CD4-positive, CD25-positive, alpha-beta regulatory T cell (primary cell): ENCODE measurements at regions not wholly inside any gene's neighbourhood (a gene's known extent, or its start where the extent isn't known, plus 50 kb on each side); places are given as distances from the start of the nearest gene placed in this dataset.

Source experiments
- ATAC-seq, 2 donors: fragments of 150-1000 bp; cut with Tn5 transposase; one replicate each; pipeline ENCODE4 v1.10.0; 2021; ENCODE audit warnings: low read depth in 2 of 2, moderate number of reproducible peaks in 2 of 2, moderate library complexity in 1 of 2
- DNase-seq, 3 donors: peaks; one replicate each; pipeline versions ENCODE4 v3.0.0 to v3.0.0-alpha.2; 2012 to 2022; ENCODE audit warnings: mixed read lengths in 1 of 3
- H3K27ac ChIP-seq: one replicate; pipeline ENCODE4 v1.7.0; 2013; ENCODE audit warnings: mild to moderate bottlenecking, low read length; ENCODE audit not compliant: insufficient read depth, poor library complexity, severe bottlenecking
- H3K27me3 ChIP-seq: one replicate; pipeline ENCODE4 v1.7.0; 2013; ENCODE audit warnings: low read length; ENCODE audit not compliant: control insufficient read depth, insufficient read depth
- H3K36me3 ChIP-seq: one replicate; pipeline ENCODE4 v1.7.0; 2013; ENCODE audit warnings: mild to moderate bottlenecking, low read length, moderate library complexity; ENCODE audit not compliant: control insufficient read depth, insufficient read depth
- H3K4me1 ChIP-seq: 2 replicates; pipeline ENCODE4 v1.7.0; 2013; ENCODE audit warnings: mild to moderate bottlenecking, low read length; ENCODE audit not compliant: insufficient read depth, control insufficient read depth, poor library complexity, severe bottlenecking
- H3K4me3 ChIP-seq: one replicate; pipeline ENCODE4 v1.7.0; 2013; ENCODE audit warnings: low read depth, mild to moderate bottlenecking, low read length, moderate library complexity
- H3K9me3 ChIP-seq, 2 experiments: 1 replicate in 1 of 2; 2 replicates in 1 of 2; pipeline ENCODE4 v1.7.0; 2013; ENCODE audit warnings: low read length in 2 of 2, mild to moderate bottlenecking in 1 of 2, moderate library complexity in 1 of 2; ENCODE audit not compliant: control insufficient read depth in 2 of 2
- H3K27ac Mint-ChIP-seq, 3 donors: one replicate each; pipeline ENCODE4 v1.8.0; 2020 to 2022; ENCODE audit warnings: mild to moderate bottlenecking in 3 of 3, mixed read lengths in 3 of 3, moderate library complexity in 2 of 3
- H3K27me3 Mint-ChIP-seq: one replicate; pipeline ENCODE4 v1.8.0; 2022; ENCODE audit warnings: mild to moderate bottlenecking, mixed read lengths
- H3K36me3 Mint-ChIP-seq: one replicate; pipeline ENCODE4 v1.8.0; 2020; ENCODE audit warnings: mixed read lengths
- H3K4me1 Mint-ChIP-seq, 4 donors: one replicate each; pipeline ENCODE4 v1.8.0; 2020 to 2022; ENCODE audit warnings: mixed read lengths in 4 of 4, mild to moderate bottlenecking in 1 of 4
- H3K4me3 Mint-ChIP-seq, 4 donors: one replicate each; pipeline ENCODE4 v1.8.0; 2020 to 2022; ENCODE audit warnings: mild to moderate bottlenecking in 4 of 4, mixed read lengths in 4 of 4, moderate library complexity in 3 of 4
- H3K9me3 Mint-ChIP-seq, 7 donors: one replicate each; pipeline ENCODE4 v1.8.0; 2020 to 2022; ENCODE audit warnings: mixed read lengths in 7 of 7, mild to moderate bottlenecking in 3 of 7, moderate library complexity in 2 of 7

DNA sequence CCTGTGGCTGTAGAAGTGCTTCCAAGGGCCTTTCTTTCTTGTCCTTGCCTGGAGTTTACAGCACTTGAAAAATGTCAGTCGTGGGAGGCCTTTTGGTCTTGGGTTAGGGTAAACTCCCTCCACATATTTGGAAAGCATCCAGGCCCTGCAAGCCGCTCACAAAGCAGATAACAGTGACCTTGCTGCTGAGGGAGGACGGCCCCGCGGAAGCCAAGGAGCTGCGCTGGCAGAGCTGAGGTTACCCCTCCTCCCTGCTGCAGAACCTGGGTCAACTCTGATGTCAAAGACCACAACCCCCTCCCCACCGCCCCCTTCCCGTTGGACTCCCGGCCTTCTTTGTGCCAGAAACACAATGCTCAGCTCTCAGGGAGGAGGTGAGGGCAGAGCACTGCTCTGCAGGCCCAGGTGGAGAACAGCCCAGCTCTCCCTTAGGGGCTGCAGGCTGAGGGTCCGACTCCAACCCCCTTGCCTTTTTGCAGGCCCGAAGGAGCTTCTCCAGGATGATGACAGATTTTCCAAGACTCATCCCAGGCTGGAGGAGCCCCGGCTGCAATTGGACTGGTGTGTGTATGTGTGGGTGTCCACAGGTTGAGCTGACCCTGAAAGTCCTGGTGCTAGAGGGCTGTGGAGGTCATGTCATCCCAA is 957.6 kb upstream of the ZNF722 start:
- no peaks in the 10 kb centered on the region for H3K4me1 Mint-ChIP-seq
- Histone ChIP-seq H3K27me3 (no peaks in the 10 kb centered on the region), H3K4me3 (no peak overlapping the region), H3K9me3 (peaks cover 4 to 49% of the 10 kb centered on the region in 2 experiments), H3K36me3 (no peaks in the 10 kb centered on the region), H3K4me1 (no peaks in the 10 kb centered on the region), H3K27ac (no peak overlapping the region)
- H3K9me3 Mint-ChIP-seq, result peaks cover 4 to 57% (median 8%) of the 10 kb centered on the region in 7 donors
- no peaks in the 10 kb centered on the region for H3K27me3 Mint-ChIP-seq
- H3K4me3 Mint-ChIP-seq, result no peak overlapping the region
- no peak for ATAC-seq
- H3K36me3 Mint-ChIP-seq, result no peaks in the 10 kb centered on the region
- H3K27ac Mint-ChIP-seq, result no peak overlapping the region
- no peak for DNase-seq

GRCh38 chr7:63041786-63042185 is 956.9 kb upstream of the ZNF722 start:
- no peaks in the 10 kb centered on the region for H3K4me1 ChIP-seq
- no peaks in the 10 kb centered on the region for H3K27me3 ChIP-seq
- H3K4me3 ChIP-seq, result no peak overlapping the region
- H3K4me3 Mint-ChIP-seq, result no peak overlapping the region
- no peaks in the 10 kb centered on the region for H3K36me3 Mint-ChIP-seq
- no peaks in the 10 kb centered on the region for H3K4me1 Mint-ChIP-seq
- DNase-seq (no peak), ATAC-seq (no peak)
- H3K27ac ChIP-seq, result no peak overlapping the region
- no peaks in the 10 kb centered on the region for H3K27me3 Mint-ChIP-seq
- H3K9me3 Mint-ChIP-seq, result peaks cover 4 to 56% (median 8%) of the 10 kb centered on the region in 7 donors
- no peaks in the 10 kb centered on the region for H3K36me3 ChIP-seq
- H3K9me3 ChIP-seq, result peaks cover 4 to 46% of the 10 kb centered on the region in 2 experiments
- no peak overlapping the region for H3K27ac Mint-ChIP-seq

DNA sequence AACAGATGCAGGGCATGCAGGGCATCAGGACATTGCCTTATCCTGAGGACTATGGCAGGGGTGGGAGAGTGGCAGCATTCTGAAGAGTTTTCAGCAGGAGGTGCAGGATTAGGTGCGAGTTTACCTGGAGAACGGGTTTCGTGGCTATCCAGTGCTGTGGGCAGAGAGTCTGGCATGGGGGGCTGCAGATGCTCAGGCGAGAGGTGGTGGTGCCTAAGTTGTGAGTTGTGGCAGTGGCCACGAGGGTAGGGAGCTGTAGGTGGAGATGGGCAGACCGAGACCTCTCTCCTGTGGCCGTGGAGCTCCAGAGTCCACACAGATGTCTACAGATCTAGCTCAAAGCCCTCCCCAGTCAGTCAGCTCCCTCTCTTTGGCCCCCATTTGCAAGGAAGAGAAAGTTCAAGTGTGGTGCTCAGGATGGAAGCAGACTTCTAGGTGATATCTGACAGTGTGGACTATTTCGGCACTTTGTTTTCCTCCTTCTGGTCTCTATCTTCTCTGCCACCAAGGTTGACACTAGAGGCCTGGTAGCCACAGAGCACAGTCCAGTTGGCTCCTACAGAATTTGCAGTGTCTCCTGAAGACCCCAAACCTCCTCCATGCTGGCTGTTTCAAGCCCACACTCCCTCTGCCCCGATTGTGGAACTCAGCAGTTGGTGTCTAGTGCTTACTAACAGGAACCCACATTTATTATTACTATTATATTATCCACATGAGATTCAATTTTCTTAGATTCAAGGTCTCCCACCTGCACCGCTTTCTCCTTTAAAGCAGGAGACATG is 955.7 kb upstream of the ZNF722 start:
- H3K27me3 Mint-ChIP-seq, result no peaks in the 10 kb centered on the region
- H3K27ac ChIP-seq, result no peak overlapping the region
- no peaks in the 10 kb centered on the region for H3K4me1 Mint-ChIP-seq
- H3K36me3 ChIP-seq, result no peaks in the 10 kb centered on the region
- H3K27me3 ChIP-seq, result no peaks in the 10 kb centered on the region
- DNase-seq (no peak), ATAC-seq (no peak)
- no peak overlapping the region for H3K4me3 Mint-ChIP-seq
- no peaks in the 10 kb centered on the region for H3K36me3 Mint-ChIP-seq
- no peak overlapping the region for H3K27ac Mint-ChIP-seq
- no peaks in the 10 kb centered on the region for H3K4me1 ChIP-seq
- peaks cover 3 to 59% (median 6%) of the 10 kb centered on the region in 7 donors for H3K9me3 Mint-ChIP-seq
- H3K9me3 ChIP-seq, result peaks cover 4 to 43% of the 10 kb centered on the region in 2 experiments
- H3K4me3 ChIP-seq, result no peak overlapping the region

DNA sequence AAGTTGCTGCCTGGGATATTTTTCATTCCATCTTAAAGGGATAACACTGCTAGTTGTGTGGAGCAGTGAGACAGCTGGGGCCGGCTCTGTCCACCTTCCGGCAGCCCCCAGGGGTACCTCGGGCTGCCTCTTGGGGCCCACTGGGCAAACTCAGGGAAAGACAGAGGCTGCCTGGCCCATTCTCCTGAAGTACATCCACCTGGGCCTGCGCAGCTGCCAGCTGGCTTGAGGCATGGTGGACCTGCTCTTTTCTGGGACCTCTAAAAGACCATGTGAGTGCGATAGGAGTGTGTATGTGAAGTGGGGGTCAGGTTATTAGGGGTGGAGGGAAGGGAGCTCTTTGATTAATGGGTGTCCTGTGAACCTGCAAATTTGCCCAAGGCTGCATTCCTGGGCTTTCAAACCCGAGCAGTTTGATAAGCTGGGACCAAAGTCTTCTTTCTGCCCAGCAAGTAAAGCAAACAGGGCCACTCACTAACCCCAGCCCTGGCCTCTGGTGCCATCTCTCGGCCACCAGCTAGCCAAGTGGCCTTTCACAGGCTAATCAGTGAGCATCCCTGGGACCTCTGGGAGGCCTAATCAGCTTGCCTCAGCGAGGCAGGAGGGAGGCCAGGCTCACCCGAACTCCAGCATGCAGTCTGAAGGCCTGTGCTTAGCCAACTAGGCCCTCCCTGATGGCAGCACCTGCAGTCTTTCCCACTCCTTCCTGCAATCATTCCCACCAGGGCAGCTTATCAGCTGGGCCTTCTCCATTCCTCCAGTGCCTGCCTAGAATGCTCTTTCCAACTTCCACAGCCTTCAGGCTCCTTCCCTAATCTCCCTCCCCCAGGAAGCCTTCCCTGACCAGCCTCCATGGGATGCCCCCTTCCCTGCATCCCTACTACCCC is 954.7 kb upstream of the ZNF722 start:
- H3K4me3 Mint-ChIP-seq, result no peak overlapping the region
- H3K9me3 Mint-ChIP-seq, result peaks cover 0 to 55% (median 9%) of the 10 kb centered on the region in 7 donors
- Histone ChIP-seq H3K36me3 (no peaks in the 10 kb centered on the region), H3K4me3 (no peak overlapping the region), H3K9me3 (peaks cover 4 to 43% of the 10 kb centered on the region in 2 experiments), H3K27me3 (no peaks in the 10 kb centered on the region), H3K27ac (no peak overlapping the region), H3K4me1 (no peaks in the 10 kb centered on the region)
- no peaks in the 10 kb centered on the region for H3K4me1 Mint-ChIP-seq
- H3K36me3 Mint-ChIP-seq, result no peaks in the 10 kb centered on the region
- H3K27me3 Mint-ChIP-seq, result no peaks in the 10 kb centered on the region
- ATAC-seq (no peak), DNase-seq (no peak)
- no peak overlapping the region for H3K27ac Mint-ChIP-seq

DNA sequence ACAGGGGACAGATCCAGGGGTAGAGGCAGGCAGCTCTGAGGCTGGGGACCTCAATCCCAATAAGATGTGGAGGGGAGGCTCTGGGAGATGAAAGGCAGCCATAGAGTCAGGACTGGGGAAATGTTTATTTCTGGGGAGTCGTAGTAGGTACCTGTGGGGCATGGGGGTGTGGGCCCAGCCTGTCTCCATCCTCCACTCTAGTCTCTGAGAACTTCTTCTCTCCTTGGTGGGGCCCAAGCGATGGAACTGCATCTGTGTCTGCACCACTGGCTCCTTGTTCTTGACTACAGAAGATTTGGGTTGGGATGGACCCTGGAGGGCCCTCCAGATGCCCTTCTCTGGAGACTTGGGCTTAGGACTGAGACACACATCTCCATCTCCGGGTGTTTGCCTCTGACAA is 953.9 kb upstream of the ZNF722 start:
- Mint-ChIP-seq H3K27ac (no peak overlapping the region), H3K36me3 (no peaks in the 10 kb centered on the region), H3K9me3 (peaks cover 0 to 49% (median 14%) of the 10 kb centered on the region in 7 donors), H3K4me3 (no peak overlapping the region), H3K4me1 (no peaks in the 10 kb centered on the region), H3K27me3 (no peaks in the 10 kb centered on the region)
- H3K27me3 ChIP-seq, result no peaks in the 10 kb centered on the region
- H3K4me3 ChIP-seq, result no peak overlapping the region
- no peaks in the 10 kb centered on the region for H3K36me3 ChIP-seq
- DNase-seq (no peak), ATAC-seq (no peak)
- H3K27ac ChIP-seq, result no peak overlapping the region
- peaks cover 4 to 48% of the 10 kb centered on the region in 2 experiments for H3K9me3 ChIP-seq
- H3K4me1 ChIP-seq, result no peaks in the 10 kb centered on the region

GRCh38 chr7:63045575-63045974 is 953.1 kb upstream of the ZNF722 start:
- Mint-ChIP-seq H3K27ac (no peak overlapping the region), H3K9me3 (peaks cover 0 to 47% (median 14%) of the 10 kb centered on the region in 7 donors), H3K4me3 (no peak overlapping the region), H3K4me1 (no peaks in the 10 kb centered on the region), H3K27me3 (no peaks in the 10 kb centered on the region), H3K36me3 (no peaks in the 10 kb centered on the region)
- ATAC-seq (no peak), DNase-seq (no peak)
- Histone ChIP-seq H3K9me3 (peaks cover 4 to 47% of the 10 kb centered on the region in 2 experiments), H3K4me1 (no peaks in the 10 kb centered on the region), H3K4me3 (no peak overlapping the region), H3K27me3 (no peaks in the 10 kb centered on the region), H3K36me3 (no peaks in the 10 kb centered on the region), H3K27ac (no peak overlapping the region)

GRCh38 chr7:63046612-63047011 is 952.0 kb upstream of the ZNF722 start:
- no peaks in the 10 kb centered on the region for H3K4me1 Mint-ChIP-seq
- Histone ChIP-seq H3K4me1 (no peaks in the 10 kb centered on the region), H3K36me3 (no peaks in the 10 kb centered on the region), H3K4me3 (no peak overlapping the region), H3K27me3 (no peaks in the 10 kb centered on the region), H3K27ac (no peak overlapping the region), H3K9me3 (peaks cover 4 to 49% of the 10 kb centered on the region in 2 experiments)
- H3K9me3 Mint-ChIP-seq, result peaks cover 0 to 46% (median 14%) of the 10 kb centered on the region in 7 donors
- H3K36me3 Mint-ChIP-seq, result no peaks in the 10 kb centered on the region
- no peak overlapping the region for H3K4me3 Mint-ChIP-seq
- ATAC-seq (no peak), DNase-seq (no peak)
- no peaks in the 10 kb centered on the region for H3K27me3 Mint-ChIP-seq
- H3K27ac Mint-ChIP-seq, result no peak overlapping the region
